Liver (tissue), 3 donors: ENCODE measurements at regions not wholly inside any gene's neighbourhood (a gene's known extent, or its start where the extent isn't known, plus 50 kb on each side); places are given as distances from the start of the nearest gene placed in this dataset.

ENCODE experiments used
- GABPA ChIP-seq, 2 donors: IDR thresholded peaks in 1 of 2; conservative IDR thresholded peaks in 1 of 2; 2 replicates each; pipeline ENCODE4 v1.6.1; 2016; ENCODE audit warnings: antibody characterized with exemption in 2 of 2, mild to moderate bottlenecking in 1 of 2, moderate library complexity in 1 of 2
- HNF4G ChIP-seq: IDR thresholded peaks from 2 replicates; pipeline ENCODE4 v1.6.1; 2016; ENCODE audit warnings: antibody characterized with exemption
- JUND ChIP-seq, 2 donors: IDR thresholded peaks; 2 replicates each; pipeline ENCODE4 v1.6.1; 2016; ENCODE audit warnings: antibody characterized with exemption in 2 of 2
- MAX ChIP-seq: IDR thresholded peaks from 2 replicates; pipeline ENCODE4 v1.6.1; 2016; ENCODE audit warnings: antibody characterized with exemption
- NR2F2 ChIP-seq: IDR thresholded peaks from 2 replicates; pipeline ENCODE4 v1.6.1; 2016; ENCODE audit warnings: antibody characterized with exemption
- RAD21 ChIP-seq, 2 donors: IDR thresholded peaks; 2 replicates each; pipeline ENCODE4 v1.6.1; 2016; ENCODE audit warnings: antibody characterized with exemption in 2 of 2, mild to moderate bottlenecking in 2 of 2
- YY1 ChIP-seq: IDR thresholded peaks from 2 replicates; pipeline ENCODE4 v1.6.1; 2016; ENCODE audit warnings: antibody characterized with exemption, mild to moderate bottlenecking
- TF ChIP-seq, protein P1 (sequence below): fragments of 150-350 bp; IDR thresholded peaks from 2 replicates; pipeline ENCODE4 v1.5.1; 2017; ENCODE audit warnings: improper control_type of control experiment, low read depth, low read length; ENCODE audit not compliant: missing input control
- donor health status: healthy.
- donor health status: healthy.

GRCh38 chr11:91194546-91194945 is 971.7 kb upstream of the CHORDC1 start:
- TF ChIP-seq MAX (no peak), HNF4G (no peak), JUND (IDR thresholded peaks at IDR 0.05) (no peak), NR2F2 (no peak), GABPA (IDR thresholded peaks at IDR 0.05 in 1 of 2, conservative IDR thresholded peaks at IDR 0.05 in 1 of 2) (no peak), RAD21 (IDR thresholded peaks at IDR 0.05) (no peak), YY1 (no peak)
- TF ChIP-seq, protein P1, sequence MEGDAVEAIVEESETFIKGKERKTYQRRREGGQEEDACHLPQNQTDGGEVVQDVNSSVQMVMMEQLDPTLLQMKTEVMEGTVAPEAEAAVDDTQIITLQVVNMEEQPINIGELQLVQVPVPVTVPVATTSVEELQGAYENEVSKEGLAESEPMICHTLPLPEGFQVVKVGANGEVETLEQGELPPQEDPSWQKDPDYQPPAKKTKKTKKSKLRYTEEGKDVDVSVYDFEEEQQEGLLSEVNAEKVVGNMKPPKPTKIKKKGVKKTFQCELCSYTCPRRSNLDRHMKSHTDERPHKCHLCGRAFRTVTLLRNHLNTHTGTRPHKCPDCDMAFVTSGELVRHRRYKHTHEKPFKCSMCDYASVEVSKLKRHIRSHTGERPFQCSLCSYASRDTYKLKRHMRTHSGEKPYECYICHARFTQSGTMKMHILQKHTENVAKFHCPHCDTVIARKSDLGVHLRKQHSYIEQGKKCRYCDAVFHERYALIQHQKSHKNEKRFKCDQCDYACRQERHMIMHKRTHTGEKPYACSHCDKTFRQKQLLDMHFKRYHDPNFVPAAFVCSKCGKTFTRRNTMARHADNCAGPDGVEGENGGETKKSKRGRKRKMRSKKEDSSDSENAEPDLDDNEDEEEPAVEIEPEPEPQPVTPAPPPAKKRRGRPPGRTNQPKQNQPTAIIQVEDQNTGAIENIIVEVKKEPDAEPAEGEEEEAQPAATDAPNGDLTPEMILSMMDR: no peak
